Smooth muscle cell (in vitro differentiated cells): ENCODE measurements at regions not wholly inside any gene's neighbourhood (a gene's known extent, or its start where the extent isn't known, plus 50 kb on each side); places are given as distances from the start of the nearest gene placed in this dataset.
"Not testable (repeated sequence)": the region's sequence is repeated elsewhere in the genome, so short reads cannot be mapped to it uniquely, and the experiment has no call there.

Experiments
- DNase-seq: peaks from one replicate; lab custom pipeline; 2025; ENCODE audit not compliant: unreplicated experiment; lab: John Stamatoyannopoulos, UW
- H2AFZ ChIP-seq: fragments of 200-600 bp; sonication (generic); 2 replicates; pipeline ENCODE4 v1.6.0; 2016; ENCODE audit warnings: antibody characterized with exemption, low read depth, mild to moderate bottlenecking
- H3F3A ChIP-seq: fragments of 200-600 bp; sonication (generic); 2 replicates; pipeline ENCODE4 v1.6.0; 2017; ENCODE audit warnings: antibody characterized with exemption, low read depth
- H3K27ac ChIP-seq: fragments of 200-600 bp; sonication (generic); 2 replicates; pipeline ENCODE4 v1.5.1; 2016; ENCODE audit warnings: low read depth, mild to moderate bottlenecking
- H3K27me3 ChIP-seq: fragments of 200-600 bp; sonication (generic); 2 replicates; pipeline ENCODE4 v1.6.1; 2016; ENCODE audit warnings: low read depth, mild to moderate bottlenecking
- H3K36me3 ChIP-seq: fragments of 200-600 bp; sonication (generic); 2 replicates; pipeline ENCODE4 v1.5.1; 2016; ENCODE audit warnings: low read depth
- H3K4me1 ChIP-seq: fragments of 200-600 bp; sonication (generic); 2 replicates; pipeline ENCODE4 v1.5.1; 2016; ENCODE audit warnings: low read depth
- H3K4me2 ChIP-seq: fragments of 200-600 bp; sonication (generic); 2 replicates; pipeline ENCODE4 v1.6.0; 2016; ENCODE audit warnings: mild to moderate bottlenecking
- H3K4me3 ChIP-seq: fragments of 200-600 bp; sonication (generic); 2 replicates; pipeline ENCODE4 v1.5.1; 2016; ENCODE audit warnings: mild to moderate bottlenecking
- H3K79me2 ChIP-seq: fragments of 200-600 bp; sonication (generic); 2 replicates; pipeline ENCODE4 v1.6.0; 2016; ENCODE audit warnings: low read depth, mild to moderate bottlenecking
- H3K9ac ChIP-seq: fragments of 200-600 bp; sonication (generic); 2 replicates; pipeline ENCODE4 v1.6.0; 2016; ENCODE audit warnings: low read depth
- H3K9me3 ChIP-seq: fragments of 200-600 bp; sonication (generic); replicated peaks from 2 replicates; pipeline ENCODE4 v1.5.1; 2016; ENCODE audit warnings: low read depth
- H4K20me1 ChIP-seq: fragments of 200-600 bp; sonication (generic); 2 replicates; pipeline ENCODE4 v1.6.0; 2016; ENCODE audit warnings: low read depth
- CTCF ChIP-seq: fragments of 200-600 bp; sonication (generic); IDR thresholded peaks from 2 replicates; pipeline ENCODE4 v1.5.1; 2017; ENCODE audit warnings: borderline replicate concordance, mild to moderate bottlenecking, antibody characterized with exemption; ENCODE audit not compliant: insufficient read depth, poor library complexity, severe bottlenecking
- WGBS: methylation state at CpG from one replicate; pipeline ENCODE4 v1.1.7; 2016; ENCODE audit warnings: low lambda C conversion rate; 5-methylcytosine and 5-hydroxymethylcytosine counted together

- TF ChIP-seq CTCF, result no peak
- no peak overlapping the region for H3K27ac ChIP-seq
- no peaks in the 10 kb centered on the region for H3K36me3 ChIP-seq
- no peaks in the 10 kb centered on the region for H4K20me1 ChIP-seq
- H3K79me2 ChIP-seq, result no peaks in the 10 kb centered on the region
- H3K4me2 ChIP-seq, result no peak overlapping the region
- no peaks in the 10 kb centered on the region for H3K27me3 ChIP-seq
- H3K4me1 ChIP-seq, result no peaks in the 10 kb centered on the region
- no peaks in the 10 kb centered on the region for H3K9me3 ChIP-seq
- no peaks in the 10 kb centered on the region for H3F3A ChIP-seq
- H2AFZ ChIP-seq, result no peak overlapping the region
- no peak overlapping the region for H3K9ac ChIP-seq
- DNase-seq, result no peak
- H3K4me3 ChIP-seq, result no peak overlapping the region
Measured at GRCh38 chr4:126924237-126924636, 708.5 kb upstream of the INTU start.

DNA sequence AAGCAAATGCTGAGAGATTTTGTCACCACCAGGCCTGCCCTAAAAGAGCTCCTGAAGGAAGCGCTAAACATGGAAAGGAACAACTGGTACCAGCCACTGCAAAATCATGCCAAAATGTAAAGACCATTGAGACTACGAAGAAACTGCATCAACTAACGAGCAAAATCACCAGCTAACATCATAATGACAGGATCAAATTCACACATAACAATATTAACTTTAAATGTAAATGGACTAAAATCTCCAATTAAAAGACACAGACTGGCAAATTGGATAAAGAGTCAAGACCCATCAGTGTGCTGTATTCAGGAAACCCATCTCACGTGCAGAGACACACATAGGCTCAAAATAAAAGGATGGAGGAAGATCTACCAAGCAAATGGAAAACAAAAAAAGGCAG lies 702.7 kb upstream of the INTU start:
- not testable (repeated sequence) for H3K4me3 ChIP-seq, H3K4me1 ChIP-seq, H3K36me3 ChIP-seq, H3K4me2 ChIP-seq, H3K27ac ChIP-seq, H2AFZ ChIP-seq, H3K9me3 ChIP-seq, H3K79me2 ChIP-seq, H3K27me3 ChIP-seq, H3F3A ChIP-seq, H3K9ac ChIP-seq, H4K20me1 ChIP-seq, DNase-seq
- 91% methylated on average over 3 of the region's 4 CpGs for WGBS

DNA sequence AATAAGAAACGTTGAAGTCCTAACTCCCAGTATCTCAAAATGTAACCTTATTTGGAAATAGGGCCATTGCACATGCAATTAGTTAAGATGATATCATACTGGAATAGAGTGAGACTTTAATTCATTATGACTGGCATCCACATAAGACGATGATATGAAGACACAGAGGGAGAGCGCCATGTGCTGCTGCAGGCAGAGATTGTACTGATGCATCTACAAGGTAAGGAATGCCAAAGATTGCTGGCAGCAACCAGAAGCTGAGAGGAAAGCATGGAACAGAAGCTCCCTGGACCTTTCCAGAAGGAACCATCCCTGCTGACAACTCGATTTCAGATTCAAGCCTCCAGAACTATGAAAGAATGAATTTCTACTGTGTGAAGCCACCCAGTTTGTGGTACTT lies 697.0 kb upstream of the INTU start:
- H3K4me3 ChIP-seq, result no peak overlapping the region
- no peaks in the 10 kb centered on the region for H3K9me3 ChIP-seq
- WGBS, result 80% methylated on average over 4 of the region's 4 CpGs
- H3K79me2 ChIP-seq, result no peaks in the 10 kb centered on the region
- H3F3A ChIP-seq, result no peaks in the 10 kb centered on the region
- H3K36me3 ChIP-seq, result no peaks in the 10 kb centered on the region
- H3K27me3 ChIP-seq, result no peaks in the 10 kb centered on the region
- H3K27ac ChIP-seq, result no peak overlapping the region
- H3K4me2 ChIP-seq, result no peak overlapping the region
- no peak overlapping the region for H3K9ac ChIP-seq
- H4K20me1 ChIP-seq, result no peaks in the 10 kb centered on the region
- DNase-seq, result no peak
- no peak for TF ChIP-seq CTCF
- peaks cover 16% of the 10 kb centered on the region for H3K4me1 ChIP-seq
- H2AFZ ChIP-seq, result no peak overlapping the region

DNA sequence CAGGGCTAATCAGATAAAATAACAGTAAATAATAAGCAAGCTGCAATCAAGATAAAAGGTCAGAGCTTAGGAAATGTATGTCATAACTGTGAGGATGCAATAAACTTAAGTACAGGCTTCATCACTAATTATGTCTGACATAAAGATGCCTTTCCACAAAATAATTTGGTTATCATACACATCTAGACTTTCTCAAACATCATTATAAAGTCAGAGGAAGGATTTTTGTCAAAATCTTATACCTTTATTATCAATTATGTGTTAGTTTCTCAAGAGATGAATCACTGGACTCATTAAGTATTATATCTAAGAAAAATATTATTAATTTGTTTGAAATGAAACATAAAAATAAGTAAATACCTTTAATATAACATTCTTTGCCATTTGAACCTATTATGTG lies 695.4 kb upstream of the INTU start:
- Histone ChIP-seq H3K4me1 (peaks cover 16% of the 10 kb centered on the region), H3K27me3 (no peaks in the 10 kb centered on the region)

More for the DNA sequence above, 695.4 kb upstream of the INTU start:
- no peak for DNase-seq
- Histone ChIP-seq H3K36me3 (no peaks in the 10 kb centered on the region), H4K20me1 (no peaks in the 10 kb centered on the region), H2AFZ (peak overlapping the region; percentile 11), H3K9me3 (no peaks in the 10 kb centered on the region), H3K4me3 (no peak overlapping the region), H3F3A (no peaks in the 10 kb centered on the region), H3K4me2 (peak overlapping the region; percentile 33), H3K9ac (no peak overlapping the region), H3K79me2 (no peaks in the 10 kb centered on the region), H3K27ac (peak overlapping the region; percentile 81)
- TF ChIP-seq CTCF, result no peak
